ENCODE measurements at regions not wholly inside any gene's neighbourhood (a gene's known extent, or its start where the extent isn't known, plus 50 kb on each side); places are given as distances from the start of the nearest gene placed in this dataset.

DNA sequence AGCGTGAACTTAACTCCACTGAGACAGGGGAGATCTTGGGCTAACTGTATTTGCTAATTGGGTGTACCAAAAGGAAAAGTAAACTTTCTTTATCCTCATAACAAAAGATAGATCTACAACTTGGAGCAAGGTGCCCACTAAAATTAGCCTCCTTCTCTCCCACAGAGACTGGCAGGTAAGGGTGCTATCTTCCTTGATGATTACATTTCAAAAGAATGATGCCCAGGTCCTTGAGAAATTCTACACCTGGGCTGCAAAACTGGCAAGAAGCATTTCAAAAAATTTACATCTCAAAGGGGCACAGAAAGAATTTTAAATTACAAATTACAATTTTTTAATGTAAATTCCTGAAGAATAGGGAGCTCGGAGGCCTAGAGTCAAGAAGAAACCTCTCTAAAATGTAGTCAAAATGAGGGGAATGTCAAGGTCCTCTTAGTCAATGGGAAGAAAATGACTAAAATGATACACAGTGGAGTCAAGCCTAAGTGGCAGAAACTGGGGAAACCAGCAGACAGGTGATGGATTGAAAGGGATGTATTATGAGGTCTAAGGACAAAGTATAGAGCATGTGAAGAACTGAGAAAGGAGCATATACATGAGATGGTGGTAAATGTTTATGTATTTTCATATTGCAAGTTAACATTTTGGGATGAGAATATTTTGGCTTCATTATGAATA is 348.3 kb upstream of the TUSC1 start:
- DNase-seq: no peak

DNA sequence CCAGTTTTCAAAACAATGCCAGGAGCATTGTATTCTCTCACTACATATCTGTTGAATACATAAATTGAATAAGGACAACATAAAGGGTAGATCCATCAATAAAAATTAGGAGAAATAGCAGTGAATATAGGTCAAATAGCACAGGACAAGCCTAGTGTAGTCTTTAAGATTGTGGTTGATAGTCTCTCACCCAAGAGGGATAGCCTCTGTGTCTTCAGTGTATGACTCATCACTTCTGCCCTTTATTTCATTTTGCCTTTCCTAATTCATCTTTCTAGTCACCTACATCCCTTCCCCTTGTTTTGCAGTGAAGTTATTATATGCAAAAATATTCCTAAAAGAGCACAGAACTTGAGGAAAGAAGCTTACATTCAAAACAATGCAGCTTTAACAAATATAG is 335.0 kb upstream of the TUSC1 start:
- no peak for DNase-seq

DNA sequence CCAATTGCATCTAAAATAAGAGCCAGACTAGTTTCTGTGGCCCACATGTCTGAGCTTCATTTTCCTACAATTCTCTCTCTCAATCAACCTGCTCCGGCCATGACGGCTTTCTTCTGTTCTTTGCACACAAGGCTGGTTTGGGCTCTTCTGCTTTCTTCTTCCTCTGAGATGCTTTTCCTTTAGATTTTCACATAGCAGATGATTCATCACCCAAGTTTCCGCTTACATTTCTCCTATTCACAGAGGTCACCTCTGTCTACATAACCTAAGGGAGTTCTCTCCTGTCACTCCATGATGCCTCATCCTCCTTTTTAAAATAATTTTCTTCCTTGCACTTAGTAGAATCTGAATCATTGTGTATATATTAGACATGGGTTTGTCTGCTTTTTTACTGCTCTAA is 334.6 kb upstream of the TUSC1 start:
- DNase-seq: no peak

DNA sequence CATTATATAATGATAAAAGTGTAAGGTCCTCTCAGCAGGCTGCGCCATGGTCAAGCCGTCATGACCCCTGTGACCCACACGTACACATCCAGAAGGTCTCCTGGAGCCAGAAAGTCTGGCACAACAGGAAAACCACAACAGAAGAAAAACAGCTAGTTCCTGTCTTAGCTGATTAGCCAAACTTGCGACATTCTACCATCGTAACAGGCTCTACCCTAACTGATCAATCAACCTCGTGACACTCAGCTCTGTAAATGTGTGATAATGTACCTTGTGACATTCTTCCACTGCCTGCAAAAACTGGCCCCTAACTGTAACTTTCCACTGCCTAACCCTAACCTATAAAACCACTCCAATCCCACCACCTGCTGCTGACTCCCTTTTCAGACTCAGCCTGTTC is 316.4 kb upstream of the TUSC1 start:
- DNase-seq: no peak

DNA sequence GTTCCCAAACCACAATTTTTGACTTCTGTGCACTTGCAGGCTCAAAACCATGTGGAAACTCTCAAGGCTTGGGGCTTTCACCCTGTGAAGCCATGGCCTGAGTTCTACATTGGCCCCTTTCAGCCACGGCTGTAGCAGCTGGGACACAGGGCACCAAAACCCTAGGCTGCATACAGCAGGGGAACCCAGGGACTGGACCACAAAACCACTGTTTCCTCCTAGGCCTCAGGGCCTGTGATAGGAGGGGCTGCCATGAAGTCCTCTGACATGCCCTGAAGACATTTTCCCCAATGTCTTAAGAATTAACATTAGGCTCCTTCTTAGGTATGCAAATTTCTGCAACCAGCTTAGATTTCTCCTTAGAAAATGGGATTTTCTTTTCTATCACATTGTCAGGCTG is 312.1 kb upstream of the TUSC1 start:
- DNase-seq: no peak

DNA sequence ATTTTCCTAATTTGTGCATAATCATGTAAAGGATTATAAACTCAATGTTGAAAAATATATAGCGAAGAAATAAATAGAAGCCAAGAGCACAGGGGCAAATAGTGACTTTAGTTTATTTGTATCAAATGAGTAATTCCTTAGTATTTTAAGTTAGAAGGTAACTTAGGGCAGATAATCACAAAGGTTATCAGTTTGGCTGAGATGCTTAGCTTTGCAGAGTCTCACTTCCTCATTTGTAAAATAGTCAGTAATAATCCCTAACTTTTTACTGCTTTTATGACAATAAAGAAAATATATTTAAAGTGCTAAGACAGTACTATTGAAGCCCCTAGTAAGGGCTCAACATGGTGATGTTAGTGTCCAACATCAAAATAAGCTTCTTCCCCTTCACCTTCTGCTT is 297.4 kb upstream of the TUSC1 start:
- no peak for DNase-seq

DNA sequence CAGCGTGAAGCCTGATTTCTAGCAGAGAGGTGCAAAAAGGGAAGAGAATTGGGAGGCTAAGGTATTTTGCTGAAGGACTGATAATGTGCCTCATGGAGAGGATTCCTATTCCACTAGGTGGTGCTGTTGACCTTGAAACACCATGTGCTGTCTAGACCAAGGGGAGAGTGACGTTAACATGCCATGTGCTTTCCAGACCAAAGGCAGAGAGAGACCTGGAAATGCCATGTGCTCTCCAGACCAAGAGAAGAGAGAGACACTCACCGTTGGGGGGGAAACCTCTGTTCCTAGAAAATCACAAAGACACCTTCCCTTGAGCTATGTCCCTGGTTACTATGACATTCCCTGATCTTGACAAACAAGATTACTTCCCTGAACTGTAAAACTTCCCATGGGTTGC is 286.0 kb upstream of the TUSC1 start:
- no peak for DNase-seq

DNA sequence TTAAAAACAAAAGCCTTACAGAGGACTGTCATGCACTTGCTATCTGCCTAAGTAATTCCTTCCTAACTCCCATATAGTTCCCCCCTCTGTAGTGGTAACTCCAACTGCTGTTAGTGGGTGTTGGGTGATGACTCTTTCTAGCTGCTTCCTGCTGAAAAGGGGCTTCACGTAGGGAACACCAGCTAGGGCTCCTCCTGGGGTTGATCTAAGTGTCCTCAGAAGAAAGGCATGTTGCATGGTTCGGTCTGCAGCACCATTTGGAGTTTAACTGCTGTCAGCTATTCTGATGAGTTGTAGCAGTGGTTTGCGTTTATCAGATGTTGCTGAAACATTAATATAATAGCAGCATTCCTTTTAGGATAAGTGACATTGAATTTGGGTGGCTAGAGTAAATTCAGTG is 281.9 kb upstream of the TUSC1 start:
- no peak for DNase-seq

DNA sequence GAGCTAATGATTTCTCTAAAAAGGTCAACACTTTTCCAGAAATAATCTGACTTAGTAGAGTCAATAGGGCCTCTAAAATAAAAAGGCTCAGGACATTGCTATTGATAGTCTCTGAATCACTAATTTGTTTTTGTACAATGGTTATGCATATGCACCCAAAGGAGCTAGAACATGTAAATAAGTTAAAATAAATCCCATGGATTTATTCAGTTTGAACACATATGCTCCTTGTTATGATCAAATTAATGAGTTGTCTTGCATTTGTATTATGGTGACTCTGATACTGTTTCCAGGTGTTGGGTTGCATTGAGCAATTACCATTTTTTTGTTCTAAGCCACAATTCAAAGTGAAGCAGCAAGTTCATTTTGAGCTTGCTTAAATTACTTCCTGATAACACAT is 276.0 kb upstream of the TUSC1 start:
- DNase-seq: no peak

DNA sequence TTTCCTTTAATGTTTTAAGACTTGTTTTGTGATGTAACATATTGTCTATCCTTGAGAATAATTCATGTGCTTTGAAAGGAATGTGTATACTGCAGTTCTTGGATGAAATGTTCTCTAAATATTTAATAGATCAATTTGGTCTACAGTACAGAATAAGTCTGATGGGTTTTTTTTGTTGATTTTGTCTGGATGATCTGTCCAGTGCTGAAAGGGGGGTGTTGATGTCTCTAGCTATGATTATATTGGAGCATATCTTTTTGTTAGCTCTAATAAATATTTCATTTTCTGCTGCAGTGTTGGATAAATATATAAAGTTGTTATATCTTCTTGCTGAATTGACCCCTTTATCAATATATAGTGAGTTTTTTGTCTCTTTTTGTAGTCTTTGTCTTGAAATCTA is 269.9 kb upstream of the TUSC1 start:
- DNase-seq: no peak

DNA sequence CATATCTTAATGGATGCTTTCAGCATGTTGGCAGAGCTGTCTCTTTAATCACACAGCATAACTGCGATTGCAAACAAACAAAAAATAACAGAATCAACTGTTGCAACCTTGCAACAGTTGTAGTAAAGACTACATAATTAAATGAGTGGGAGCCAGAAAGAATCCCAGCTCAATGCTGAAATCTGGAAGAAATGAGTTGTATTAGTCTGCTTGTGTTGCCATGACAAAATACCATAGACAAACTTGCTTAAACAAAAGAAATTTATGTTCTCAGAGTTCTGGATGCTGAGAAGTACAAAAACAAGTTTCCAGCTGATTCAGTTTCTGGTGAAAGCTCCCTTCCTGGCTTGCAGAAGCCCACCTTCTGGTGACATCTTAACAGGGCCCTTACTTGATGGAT is 260.9 kb upstream of the TUSC1 start:
- DNase-seq: no peak

DNA sequence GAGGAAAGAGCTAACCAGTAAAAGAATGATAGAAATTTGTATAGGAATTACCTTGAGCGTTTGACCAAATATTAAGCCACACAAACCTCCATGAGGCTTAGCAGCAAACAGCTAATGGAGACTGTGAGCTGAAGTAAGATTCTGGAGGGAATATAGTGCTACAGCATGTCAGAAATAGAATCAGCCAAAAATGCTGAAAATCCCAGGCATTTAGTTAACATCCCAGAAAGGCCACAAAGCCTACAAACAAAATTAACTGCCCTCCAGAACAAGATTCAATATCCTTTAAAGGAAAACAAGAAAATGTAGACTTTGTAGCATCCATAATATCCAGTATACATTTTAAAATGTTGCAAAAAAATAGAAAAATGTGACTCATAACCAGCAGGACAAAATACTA is 257.8 kb upstream of the TUSC1 start:
- no peak for DNase-seq

DNA sequence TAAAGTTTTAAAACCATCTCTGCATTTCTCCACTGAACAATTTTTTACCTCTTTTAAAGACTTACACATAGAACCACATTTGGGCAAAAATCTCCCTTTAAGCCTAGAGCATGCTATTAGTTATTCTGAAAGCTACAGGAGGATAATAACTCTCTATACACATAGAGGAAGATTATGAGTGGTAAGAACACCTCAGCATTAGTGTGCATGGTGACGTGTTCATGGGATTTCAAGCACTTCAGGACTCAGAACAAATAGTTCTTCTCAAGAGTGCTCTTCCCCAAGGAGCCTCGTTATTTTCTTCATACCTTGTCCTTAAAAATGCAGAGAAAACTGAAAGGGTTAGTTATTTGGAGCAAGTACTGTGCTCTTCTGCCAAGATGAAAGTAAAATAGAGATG is 256.9 kb upstream of the TUSC1 start:
- DNase-seq: no peak

DNA sequence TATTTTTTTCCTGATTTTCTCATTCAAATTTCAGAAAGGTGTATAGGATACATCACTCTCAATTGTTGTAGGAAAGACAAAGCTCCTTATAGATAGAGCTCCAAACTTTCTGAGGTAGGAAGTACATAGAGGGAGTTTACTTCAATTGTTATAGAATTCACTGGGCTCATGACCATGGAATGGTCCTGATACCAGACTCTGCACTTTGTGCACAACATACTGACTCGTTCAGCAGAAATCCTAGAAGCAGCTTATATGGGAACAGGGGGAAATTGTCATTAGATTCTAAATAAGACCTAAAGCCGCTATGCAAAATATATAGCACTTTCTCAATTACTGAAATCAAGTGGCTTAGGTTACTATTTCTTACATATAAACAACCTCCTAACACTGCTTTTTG is 240.5 kb upstream of the TUSC1 start:
- no peak for DNase-seq

DNA sequence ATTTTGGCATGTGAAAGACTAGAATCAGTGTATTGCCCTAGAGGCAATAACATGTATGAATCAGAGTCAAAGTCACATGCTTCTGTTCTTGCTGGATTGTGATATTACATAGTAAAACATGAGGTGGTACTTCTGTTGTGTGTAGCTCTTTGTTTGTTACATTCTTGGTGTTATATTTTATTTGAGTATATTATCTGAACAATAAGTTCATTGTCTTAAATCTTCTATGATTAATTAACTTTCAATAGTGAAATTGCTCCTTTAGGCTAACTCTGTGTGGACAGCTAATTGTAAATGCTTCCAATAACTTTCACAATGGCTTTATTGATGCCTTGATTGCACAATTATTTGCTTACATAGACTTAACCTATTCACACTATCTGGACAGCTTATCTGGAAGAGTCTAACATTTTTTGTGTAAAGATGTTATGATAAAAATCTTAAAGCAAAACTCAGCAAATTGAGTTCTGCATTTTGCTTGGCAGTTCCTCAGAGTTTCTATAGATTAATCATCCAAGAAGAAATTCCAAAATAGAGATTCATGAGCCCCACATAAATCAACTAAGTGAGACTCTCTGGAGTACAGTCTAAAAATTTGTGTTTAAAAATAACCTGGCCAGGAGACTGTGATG is 239.6 kb upstream of the TUSC1 start:
- no peak for DNase-seq

DNA sequence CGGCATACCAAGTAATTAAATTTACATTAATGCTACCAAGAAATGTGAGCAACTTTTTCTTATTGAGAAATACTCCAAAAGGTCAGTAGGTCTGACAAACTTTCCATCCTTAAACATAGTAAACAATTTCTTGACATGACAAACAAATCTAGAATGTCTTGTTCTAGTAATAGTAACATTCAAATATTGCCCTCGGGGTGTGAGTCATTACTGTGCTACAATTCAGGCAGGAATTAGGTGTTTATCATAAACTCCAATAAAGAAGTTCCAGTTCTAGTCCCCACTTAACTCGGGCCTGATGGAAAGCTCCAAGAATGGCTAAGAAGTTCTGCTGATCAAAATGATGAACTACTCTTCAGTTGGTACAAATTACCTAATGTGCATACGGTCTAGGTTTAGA is 235.6 kb upstream of the TUSC1 start:
- no peak for DNase-seq

DNA sequence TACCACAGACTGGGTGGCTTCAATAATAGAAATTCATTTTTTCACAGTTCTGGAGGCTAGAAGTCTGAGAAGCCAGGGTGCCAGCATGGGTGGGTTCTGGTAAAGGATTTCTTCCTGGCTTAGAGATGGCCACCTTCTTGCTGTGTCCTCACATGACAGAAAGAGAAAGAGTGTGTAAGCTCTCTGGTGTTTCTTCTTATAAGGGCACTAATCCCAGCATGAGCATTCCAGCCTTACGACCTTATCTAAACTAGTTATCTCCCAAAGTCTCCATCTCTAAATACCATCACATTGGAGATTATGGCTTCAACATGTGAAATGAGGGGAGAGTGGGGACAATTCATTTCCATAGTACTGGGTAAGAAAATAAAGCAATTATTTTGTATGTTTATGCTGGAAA is 226.5 kb upstream of the TUSC1 start:
- no peak for DNase-seq

DNA sequence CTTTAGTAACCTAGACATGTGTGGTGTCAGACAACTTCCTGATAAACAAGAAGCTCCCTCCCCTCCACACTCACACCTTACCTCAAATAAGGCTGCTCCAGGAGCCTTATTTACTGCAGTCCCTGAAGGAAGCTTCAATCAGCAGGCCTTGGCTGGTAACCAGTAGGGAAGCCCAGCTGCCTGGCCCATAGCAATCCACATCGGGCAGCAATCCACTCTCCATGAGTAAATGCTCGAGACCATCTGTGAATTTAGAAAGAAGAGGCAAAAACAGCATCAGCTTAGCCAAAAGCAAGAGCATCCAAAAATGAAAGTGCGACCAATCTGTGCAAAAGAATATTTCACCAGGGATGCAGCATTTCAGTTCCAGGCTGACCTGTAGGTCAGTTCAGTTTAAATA is 213.3 kb upstream of the TUSC1 start:
- no peak for DNase-seq

DNA sequence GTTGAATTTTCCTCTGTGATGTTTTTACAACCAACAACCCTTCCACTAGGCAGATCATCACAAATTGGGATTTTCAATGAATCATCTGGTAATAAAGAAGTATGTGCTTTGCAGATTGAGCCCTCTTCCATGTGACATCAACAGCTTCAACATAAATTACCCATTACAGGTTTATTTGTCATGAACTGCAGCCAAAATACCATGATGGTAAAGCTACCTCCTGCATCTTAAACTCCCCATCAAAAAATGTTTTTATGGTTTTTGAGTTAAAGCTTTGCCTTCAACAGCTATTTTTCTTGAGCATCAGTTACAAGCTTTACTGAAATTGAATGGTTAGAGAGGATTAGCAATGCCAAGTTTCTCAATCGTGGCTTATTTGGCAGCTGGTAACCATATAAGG is 211.4 kb upstream of the TUSC1 start:
- DNase-seq: no peak

DNA sequence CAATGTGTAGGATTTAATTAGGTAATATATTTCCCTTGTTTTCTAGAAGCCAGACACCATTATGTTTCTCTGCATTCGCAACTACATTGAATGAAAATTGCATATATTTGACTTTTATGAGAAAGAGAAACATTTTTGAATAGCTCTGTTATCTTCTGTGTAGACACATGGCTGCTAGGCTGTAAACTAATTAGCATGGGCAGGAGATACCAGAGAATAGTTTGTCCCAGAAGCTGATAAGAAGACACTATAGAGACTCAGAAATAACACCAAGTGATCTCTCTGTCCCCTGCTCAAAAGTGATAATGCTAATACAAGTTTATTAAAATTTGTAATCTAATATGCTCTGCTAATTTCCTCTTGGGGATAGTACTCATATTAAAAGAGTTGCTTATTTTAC is 198.0 kb upstream of the TUSC1 start:
- no peak for DNase-seq

DNA sequence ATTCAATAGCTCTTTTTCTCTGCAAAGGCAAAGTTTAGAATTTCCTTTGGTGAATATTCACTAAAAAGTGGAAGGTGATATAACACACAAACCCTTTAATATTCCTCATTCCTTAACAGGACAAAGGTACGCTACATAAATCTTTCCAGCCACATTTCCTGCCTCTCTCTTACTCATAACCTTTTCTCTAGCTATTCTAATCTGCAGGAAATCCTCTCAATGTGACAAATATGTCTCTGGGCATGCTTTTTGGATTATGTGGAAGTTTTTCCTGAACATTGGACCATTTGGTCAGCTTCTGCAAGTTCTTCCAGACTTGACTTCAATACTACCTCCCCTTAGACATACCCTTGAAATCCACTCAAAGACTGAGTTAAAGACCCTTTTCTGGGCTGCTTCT is 186.3 kb upstream of the TUSC1 start:
- DNase-seq: no peak

DNA sequence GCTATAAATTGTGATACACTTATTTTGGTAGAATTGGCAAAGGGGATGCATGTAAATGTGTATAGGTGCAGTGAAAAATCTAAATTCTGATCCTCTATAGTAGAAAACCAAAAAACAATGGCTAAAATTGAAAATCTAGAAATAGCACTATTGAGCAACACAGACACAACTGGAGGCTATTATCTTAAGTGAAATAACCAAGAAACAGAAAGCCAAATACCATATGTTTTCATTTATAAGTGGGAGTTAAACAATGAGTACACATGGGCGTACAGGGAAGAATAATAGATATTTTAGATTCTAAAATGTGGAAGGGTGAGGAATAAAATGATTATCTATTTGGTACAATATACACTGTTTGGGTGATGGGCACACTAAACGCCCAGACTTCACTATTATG is 183.2 kb upstream of the TUSC1 start:
- no peak for DNase-seq

DNA sequence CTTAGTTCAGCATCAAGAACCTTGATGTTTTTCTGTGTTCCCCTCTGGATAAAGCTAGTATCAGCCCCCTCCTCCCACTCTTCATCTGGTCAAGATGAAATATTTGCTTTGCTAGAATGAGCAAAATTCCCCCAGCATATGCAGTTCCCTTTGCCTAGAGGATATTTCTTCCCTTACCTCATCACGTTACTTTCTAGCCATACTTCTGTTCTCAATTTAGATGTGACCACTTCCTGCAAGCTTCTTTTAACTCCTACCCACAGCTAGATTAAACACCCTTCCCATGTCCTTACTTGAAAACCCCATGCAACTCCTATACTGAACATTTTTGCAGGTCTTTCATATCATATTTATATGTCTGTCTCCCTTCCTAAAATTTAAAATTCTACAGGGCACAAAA is 178.9 kb upstream of the TUSC1 start:
- DNase-seq: no peak

DNA sequence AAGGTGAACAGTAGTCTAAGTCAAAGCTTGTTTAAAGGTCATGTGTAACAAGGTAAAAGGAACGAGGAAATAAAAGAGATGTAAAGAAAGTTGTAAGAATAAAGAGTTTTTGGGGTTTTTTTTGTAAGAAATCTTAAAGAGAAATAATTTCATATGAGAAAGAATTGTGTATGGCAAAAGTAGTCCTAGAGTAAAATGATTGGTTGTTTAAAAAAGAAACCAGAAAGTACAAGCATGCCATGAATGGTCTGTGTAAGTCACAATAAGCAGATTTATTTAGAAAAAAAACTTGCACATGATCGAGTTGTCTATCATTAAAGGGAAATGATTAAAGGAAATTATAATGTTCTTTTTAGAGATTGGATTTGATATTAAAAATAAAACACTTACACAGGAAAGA is 172.6 kb upstream of the TUSC1 start:
- no peak for DNase-seq

DNA sequence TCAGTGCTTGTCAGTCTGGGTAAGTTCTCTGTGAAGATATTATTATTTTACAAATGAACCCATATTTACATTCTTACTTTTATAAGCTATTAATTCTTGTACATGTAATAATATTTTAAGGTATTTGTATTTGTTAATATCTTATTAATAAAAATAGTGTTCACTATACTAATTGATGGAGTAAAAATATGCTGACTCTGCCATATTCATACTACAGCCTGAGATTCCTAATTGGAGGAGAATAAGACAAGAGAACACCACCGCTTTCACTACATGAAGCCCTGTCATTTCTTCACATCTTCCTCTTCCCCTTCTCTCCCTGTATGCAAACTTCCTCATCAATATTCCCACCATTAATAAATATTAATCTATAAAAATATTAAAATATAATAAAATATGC is 167.6 kb upstream of the TUSC1 start:
- no peak for DNase-seq
